HuH-7.5 (cell line): ENCODE measurements at regions not wholly inside any gene's neighbourhood (a gene's known extent, or its start where the extent isn't known, plus 50 kb on each side); places are given as distances from the start of the nearest gene placed in this dataset.

ENCODE experiments used
- DNase-seq: peaks from one replicate; pipeline ENCODE4 v3.0.0; 2011; ENCODE audit warnings: low spot score

- DNase-seq: no peak
These were observed 301.3 kb upstream of the JARID2 start for GRCh38 chr6:14944593-14944992.

- no peak for DNase-seq
These were observed 300.2 kb upstream of the JARID2 start for GRCh38 chr6:14945461-14946185.

GRCh38 chr6:14946753-14947152 is 299.1 kb upstream of the JARID2 start:
- DNase-seq: no peak

DNA sequence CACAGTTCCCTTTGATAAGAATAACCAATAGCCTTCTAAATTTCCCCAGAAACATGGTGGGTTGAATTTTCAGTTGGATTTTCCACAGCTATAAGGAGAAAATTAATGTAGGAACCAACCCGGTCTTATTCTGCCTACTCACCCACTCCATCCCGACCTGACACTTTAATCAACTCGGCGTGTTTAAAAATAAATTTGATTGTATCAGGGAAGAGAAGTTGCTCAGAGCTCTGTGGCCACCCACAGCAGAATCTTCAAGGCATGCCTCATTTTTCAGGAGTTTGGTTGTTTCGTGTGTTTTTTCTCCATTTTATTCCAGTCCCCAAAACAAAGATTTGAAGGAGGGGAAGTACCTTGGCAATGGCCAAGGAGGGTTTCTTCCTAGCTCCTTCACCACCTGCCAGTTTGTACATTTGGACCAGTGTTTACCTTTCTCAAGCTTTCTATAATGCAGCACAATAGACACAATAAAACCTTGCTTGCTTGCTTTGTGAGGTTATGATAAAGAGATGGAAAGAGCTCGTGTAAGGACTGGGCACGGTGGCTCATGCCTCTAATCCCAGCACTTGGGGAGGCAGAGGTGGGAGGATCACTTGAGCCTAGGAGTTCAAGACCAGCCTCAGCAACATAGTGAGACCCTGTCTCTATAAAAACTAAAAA is 297.2 kb upstream of the JARID2 start:
- no peak for DNase-seq

GRCh38 chr6:14950103-14950969 is 295.5 kb upstream of the JARID2 start:
- DNase-seq: no peak

DNA sequence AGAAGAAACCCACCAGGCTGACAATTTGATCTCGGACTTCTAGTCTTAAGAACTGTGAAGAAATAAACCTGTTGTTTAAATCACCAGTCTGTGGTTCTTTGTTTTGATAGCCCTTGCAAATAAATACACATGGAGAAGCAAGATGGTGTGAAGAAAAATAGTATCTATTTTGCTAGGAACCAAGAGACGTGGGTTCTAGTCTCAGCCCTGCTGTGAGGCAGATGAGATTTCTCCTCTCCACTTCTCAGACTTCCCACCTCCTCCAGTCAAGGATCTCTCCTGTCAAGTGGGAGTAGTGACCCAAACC is 294.9 kb upstream of the JARID2 start:
- no peak for DNase-seq

DNA sequence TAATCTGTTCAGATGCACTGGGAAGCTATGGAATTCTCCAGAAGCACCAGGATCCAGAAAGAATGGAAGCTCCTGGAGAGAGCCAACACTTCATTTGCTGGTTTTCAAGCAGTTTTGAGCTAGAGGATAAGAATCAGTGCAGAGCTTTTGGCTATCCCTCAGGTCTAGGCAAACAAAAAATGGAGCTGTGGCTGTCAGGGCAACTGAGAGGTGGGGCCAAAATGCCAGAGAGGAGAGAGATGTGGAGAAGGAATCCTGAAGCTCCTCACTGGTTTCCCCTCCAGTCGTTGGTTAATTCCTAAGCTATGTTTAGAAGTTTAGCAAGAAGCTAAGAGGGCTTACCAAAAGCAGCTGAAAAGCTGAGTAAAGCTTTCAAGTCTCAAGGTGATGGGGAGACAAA is 294.2 kb upstream of the JARID2 start:
- DNase-seq: no peak

DNA sequence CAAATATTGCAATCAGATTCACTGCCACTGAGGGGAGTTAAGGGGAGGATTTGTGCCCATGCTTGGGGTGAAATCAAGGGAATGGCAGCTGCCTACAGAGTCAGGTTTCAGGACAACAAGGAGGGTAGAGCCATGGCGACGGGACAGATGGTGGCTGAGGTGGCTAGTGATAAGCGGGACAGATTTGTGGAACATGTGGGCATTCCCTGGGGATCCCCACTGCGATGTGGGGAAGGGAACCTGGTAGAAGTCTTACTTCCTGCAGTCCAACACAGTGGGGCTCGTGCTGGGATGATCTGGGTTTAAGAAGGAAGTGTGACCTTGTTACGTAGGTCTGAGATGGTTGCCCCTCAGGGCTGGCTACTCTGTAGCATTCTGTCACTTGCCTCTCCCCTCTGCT is 292.0 kb upstream of the JARID2 start:
- DNase-seq: no peak

DNA sequence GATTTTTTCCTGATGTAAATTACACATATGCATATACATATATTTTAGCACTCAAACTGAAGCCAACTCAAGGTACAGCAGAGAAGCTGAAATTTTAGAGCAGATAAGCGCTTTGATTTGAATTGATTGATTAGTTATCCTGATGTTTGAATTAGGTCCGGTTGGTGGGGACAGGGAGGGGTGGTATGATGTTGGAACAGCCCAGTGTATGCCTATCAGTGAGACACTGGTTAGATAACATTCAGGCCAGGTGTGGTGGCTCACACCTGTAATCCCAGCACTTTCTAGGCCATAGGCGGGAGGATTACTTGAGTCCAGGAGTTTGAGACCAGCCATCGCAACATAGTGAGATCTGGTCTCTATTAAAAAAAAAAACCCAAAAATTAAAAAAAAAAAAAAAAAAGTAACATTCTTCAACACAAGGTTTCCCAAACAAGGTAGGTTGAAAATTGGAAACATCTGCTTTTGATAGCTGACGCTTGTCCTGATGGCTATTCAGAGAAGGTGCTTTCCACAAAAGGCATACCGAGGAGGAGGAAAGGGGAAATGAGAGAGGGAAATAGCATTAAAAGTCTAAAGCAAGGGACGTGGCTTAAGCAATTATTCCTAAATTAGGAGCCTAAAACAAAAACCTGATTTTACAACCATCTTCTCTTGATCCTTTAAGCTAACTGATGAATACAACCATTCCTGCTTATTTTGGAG is 288.4 kb upstream of the JARID2 start:
- no peak for DNase-seq

DNA sequence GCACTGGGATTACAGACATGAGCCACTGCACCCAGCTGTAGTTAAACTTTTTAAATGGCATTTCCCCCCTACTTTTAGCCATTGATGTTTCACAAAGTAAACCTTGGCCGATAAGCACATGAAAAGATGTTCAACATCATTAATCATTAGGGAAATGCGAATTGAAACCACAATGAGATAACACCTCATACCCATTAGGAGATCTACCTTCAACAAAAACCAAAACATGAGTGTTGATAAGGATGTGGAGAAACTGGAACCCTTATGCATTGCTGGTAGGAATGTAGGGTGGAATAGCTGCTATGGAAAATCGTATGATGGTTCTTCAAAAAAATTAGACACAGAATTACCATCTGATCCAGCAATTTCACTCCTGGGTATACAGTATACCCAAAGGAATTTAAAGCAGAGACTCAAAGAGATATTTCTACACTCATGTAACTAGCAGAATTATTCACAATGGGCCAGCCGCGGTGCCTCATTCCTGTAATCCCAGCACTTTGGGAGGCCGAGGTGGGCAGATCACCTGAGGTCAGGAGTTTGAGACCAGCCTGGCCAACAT is 286.5 kb upstream of the JARID2 start:
- DNase-seq: no peak

- no peak for DNase-seq
These were observed 281.2 kb upstream of the JARID2 start for GRCh38 chr6:14964556-14965270.

- DNase-seq: no peak
These were observed 280.3 kb upstream of the JARID2 start for GRCh38 chr6:14965424-14966075.

GRCh38 chr6:14966096-14966905 is 279.6 kb upstream of the JARID2 start:
- DNase-seq: no peak

GRCh38 chr6:14966906-14967711 is 278.8 kb upstream of the JARID2 start:
- DNase-seq: no peak

- DNase-seq: no peak
These were observed 277.7 kb upstream of the JARID2 start for GRCh38 chr6:14968056-14968637.

- DNase-seq: no peak
These were observed 276.7 kb upstream of the JARID2 start for GRCh38 chr6:14969126-14969525.

GRCh38 chr6:14972379-14973067 is 273.3 kb upstream of the JARID2 start:
- no peak for DNase-seq

GRCh38 chr6:14974372-14974771 is 271.5 kb upstream of the JARID2 start:
- no peak for DNase-seq
